ENCODE measurements at regions not wholly inside any gene's neighbourhood (a gene's known extent, or its start where the extent isn't known, plus 50 kb on each side); places are given as distances from the start of the nearest gene placed in this dataset.

GRCh38 chr4:153082322-153083301 is 121.6 kb upstream of the TRIM2 start:
- no peaks in the 10 kb centered on the region for H3K36me3 Mint-ChIP-seq (ENCODE audit: low read depth)
- H3K27me3 Mint-ChIP-seq (ENCODE audit: low read depth): peaks cover 57% of the 10 kb centered on the region
- intact Hi-C loops (cut with micrococcal nuclease): loop anchor here (1.0 kb wide), 1 partner anchor 46 kb away; no protein-coding TSS in a partner anchor
- H3K4me1 Mint-ChIP-seq (ENCODE audit: low read depth): peaks cover 15% of the 10 kb centered on the region
- no peak overlapping the region for H3K27ac Mint-ChIP-seq
- no peak overlapping the region for H3K4me3 Mint-ChIP-seq (ENCODE audit: low read depth)
- no peak for DNase-seq (ENCODE audit: low spot score)
- no peaks in the 10 kb centered on the region for H3K9me3 Mint-ChIP-seq

GRCh38 chr4:153083447-153083947 is 120.7 kb upstream of the TRIM2 start:
- H3K27me3 Mint-ChIP-seq (ENCODE audit: low read depth): peaks cover 51% of the 10 kb centered on the region
- no peaks in the 10 kb centered on the region for H3K36me3 Mint-ChIP-seq (ENCODE audit: low read depth)
- peaks cover 15% of the 10 kb centered on the region for H3K4me1 Mint-ChIP-seq (ENCODE audit: low read depth)
- intact Hi-C loops (cut with micrococcal nuclease): loop anchor here (1.0 kb wide), 1 partner anchor 45 kb away; no protein-coding TSS in a partner anchor
- H3K27ac Mint-ChIP-seq: no peak overlapping the region
- DNase-seq (ENCODE audit: low spot score): peak; percentile 23
- H3K4me3 Mint-ChIP-seq (ENCODE audit: low read depth): no peak overlapping the region
- no peaks in the 10 kb centered on the region for H3K9me3 Mint-ChIP-seq

GRCh38 chr4:153084224-153084979 is 119.8 kb upstream of the TRIM2 start:
- intact Hi-C loops (cut with micrococcal nuclease): no loop called here
- DNase-seq (ENCODE audit: low spot score): no peak
- H3K27me3 Mint-ChIP-seq (ENCODE audit: low read depth): peaks cover 44% of the 10 kb centered on the region
- H3K36me3 Mint-ChIP-seq (ENCODE audit: low read depth): no peaks in the 10 kb centered on the region
- peaks cover 15% of the 10 kb centered on the region for H3K4me1 Mint-ChIP-seq (ENCODE audit: low read depth)
- H3K4me3 Mint-ChIP-seq (ENCODE audit: low read depth): no peak overlapping the region
- H3K27ac Mint-ChIP-seq: no peak overlapping the region
- no peaks in the 10 kb centered on the region for H3K9me3 Mint-ChIP-seq

GRCh38 chr4:153084980-153085630 is 119.1 kb upstream of the TRIM2 start:
- H3K9me3 Mint-ChIP-seq: no peaks in the 10 kb centered on the region
- intact Hi-C loops (cut with micrococcal nuclease): loop anchor here (1.0 kb wide), 1 partner anchor 239 kb away; no protein-coding TSS in a partner anchor
- peak; percentile 62 for DNase-seq (ENCODE audit: low spot score)
- H3K4me3 Mint-ChIP-seq (ENCODE audit: low read depth): no peak overlapping the region
- H3K27me3 Mint-ChIP-seq (ENCODE audit: low read depth): peaks cover 39% of the 10 kb centered on the region
- no peaks in the 10 kb centered on the region for H3K36me3 Mint-ChIP-seq (ENCODE audit: low read depth)
- no peak overlapping the region for H3K27ac Mint-ChIP-seq
- peaks cover 15% of the 10 kb centered on the region for H3K4me1 Mint-ChIP-seq (ENCODE audit: low read depth)

GRCh38 chr4:153087671-153088194 is 116.5 kb upstream of the TRIM2 start:
- H3K27me3 Mint-ChIP-seq (ENCODE audit: low read depth): peaks cover 23% of the 10 kb centered on the region
- peaks cover 10% of the 10 kb centered on the region for H3K4me1 Mint-ChIP-seq (ENCODE audit: low read depth)
- H3K36me3 Mint-ChIP-seq (ENCODE audit: low read depth): no peaks in the 10 kb centered on the region
- H3K4me3 Mint-ChIP-seq (ENCODE audit: low read depth): no peak overlapping the region
- no peak overlapping the region for H3K27ac Mint-ChIP-seq
- H3K9me3 Mint-ChIP-seq: no peaks in the 10 kb centered on the region
- intact Hi-C loops (cut with micrococcal nuclease): no loop called here
- DNase-seq (ENCODE audit: low spot score): no peak

- intact Hi-C loops (cut with micrococcal nuclease): no loop called here
These were observed 114.5 kb upstream of the TRIM2 start for GRCh38 chr4:153089742-153090141.

GRCh38 chr4:153090181-153090580 is 114.1 kb upstream of the TRIM2 start:
- H3K27ac Mint-ChIP-seq: no peak overlapping the region
- no peak overlapping the region for H3K4me3 Mint-ChIP-seq (ENCODE audit: low read depth)
- H3K4me1 Mint-ChIP-seq (ENCODE audit: low read depth): peaks cover 7% of the 10 kb centered on the region
- no peaks in the 10 kb centered on the region for H3K9me3 Mint-ChIP-seq
- H3K36me3 Mint-ChIP-seq (ENCODE audit: low read depth): no peaks in the 10 kb centered on the region
- intact Hi-C loops (cut with micrococcal nuclease): no loop called here
- H3K27me3 Mint-ChIP-seq (ENCODE audit: low read depth): peaks cover 18% of the 10 kb centered on the region
- no peak for DNase-seq (ENCODE audit: low spot score)

More at GRCh38 chr4:153089742-153090141, 114.5 kb upstream of the TRIM2 start:
- no peak for DNase-seq (ENCODE audit: low spot score)
- no peak overlapping the region for H3K4me3 Mint-ChIP-seq (ENCODE audit: low read depth)
- no peaks in the 10 kb centered on the region for H3K9me3 Mint-ChIP-seq
- H3K27ac Mint-ChIP-seq: no peak overlapping the region
- no peaks in the 10 kb centered on the region for H3K36me3 Mint-ChIP-seq (ENCODE audit: low read depth)
- peaks cover 19% of the 10 kb centered on the region for H3K27me3 Mint-ChIP-seq (ENCODE audit: low read depth)
- H3K4me1 Mint-ChIP-seq (ENCODE audit: low read depth): peaks cover 8% of the 10 kb centered on the region

GRCh38 chr4:153090670-153091385 is 113.4 kb upstream of the TRIM2 start:
- H3K27ac Mint-ChIP-seq: no peak overlapping the region
- intact Hi-C loops (cut with micrococcal nuclease): no loop called here
- H3K27me3 Mint-ChIP-seq (ENCODE audit: low read depth): peaks cover 11% of the 10 kb centered on the region
- H3K36me3 Mint-ChIP-seq (ENCODE audit: low read depth): no peaks in the 10 kb centered on the region
- no peak for DNase-seq (ENCODE audit: low spot score)
- H3K9me3 Mint-ChIP-seq: no peaks in the 10 kb centered on the region
- peaks cover under 1% of the 10 kb centered on the region for H3K4me1 Mint-ChIP-seq (ENCODE audit: low read depth)
- no peak overlapping the region for H3K4me3 Mint-ChIP-seq (ENCODE audit: low read depth)

- Mint-ChIP-seq H3K27ac (no peak overlapping the region), H3K9me3 (no peaks in the 10 kb centered on the region), H3K4me1 (ENCODE audit: low read depth) (no peaks in the 10 kb centered on the region), H3K36me3 (ENCODE audit: low read depth) (no peaks in the 10 kb centered on the region), H3K4me3 (ENCODE audit: low read depth) (no peak overlapping the region), H3K27me3 (ENCODE audit: low read depth) (peaks cover 7% of the 10 kb centered on the region)
- DNase-seq (ENCODE audit: low spot score): no peak
- intact Hi-C loops (cut with micrococcal nuclease): no loop called here
These were observed 110.8 kb upstream of the TRIM2 start for GRCh38 chr4:153093396-153093795.

GRCh38 chr4:153093802-153094201 is 110.4 kb upstream of the TRIM2 start:
- no peak for DNase-seq (ENCODE audit: low spot score)
- Mint-ChIP-seq H3K4me3 (ENCODE audit: low read depth) (no peak overlapping the region), H3K27ac (no peak overlapping the region), H3K27me3 (ENCODE audit: low read depth) (peaks cover 7% of the 10 kb centered on the region), H3K4me1 (ENCODE audit: low read depth) (no peaks in the 10 kb centered on the region), H3K36me3 (ENCODE audit: low read depth) (no peaks in the 10 kb centered on the region), H3K9me3 (no peaks in the 10 kb centered on the region)
- intact Hi-C loops (cut with micrococcal nuclease): no loop called here

GRCh38 chr4:153094435-153094834 is 109.8 kb upstream of the TRIM2 start:
- intact Hi-C loops (cut with micrococcal nuclease): no loop called here
- Mint-ChIP-seq H3K27me3 (ENCODE audit: low read depth) (peaks cover 10% of the 10 kb centered on the region), H3K9me3 (no peaks in the 10 kb centered on the region), H3K4me3 (ENCODE audit: low read depth) (no peak overlapping the region), H3K36me3 (ENCODE audit: low read depth) (no peaks in the 10 kb centered on the region), H3K27ac (no peak overlapping the region), H3K4me1 (ENCODE audit: low read depth) (no peaks in the 10 kb centered on the region)
- DNase-seq (ENCODE audit: low spot score): no peak
